ENCODE measurements at regions not wholly inside any gene's neighbourhood (a gene's known extent, or its start where the extent isn't known, plus 50 kb on each side); places are given as distances from the start of the nearest gene placed in this dataset.

GRCh38 chr3:45321607-45322391 is 66.6 kb upstream of the LARS2 start:
- Histone ChIP-seq H3K27ac (ENCODE audit: insufficient read depth, low read depth, low read length) (no peak overlapping the region), H2AFZ (ENCODE audit: low read depth, low read length) (no peak overlapping the region), H3K27me3 (ENCODE audit: control insufficient read depth in 2 of 2, insufficient read depth in 2 of 2, low read length in 2 of 2) (peaks cover 1 to 6% of the 10 kb centered on the region in 2 experiments), H3K9ac (replicated peaks; ENCODE audit: extremely low read depth, insufficient read depth, low read length) (no peak overlapping the region), H3K9me3 (replicated peaks; ENCODE audit: control insufficient read depth, insufficient read depth, low read length) (no peaks in the 10 kb centered on the region), H3K79me2 (ENCODE audit: control insufficient read depth, insufficient read depth, low read length) (no peaks in the 10 kb centered on the region), H3K36me3 (ENCODE audit: control insufficient read depth in 2 of 2, extremely low read depth in 1 of 2, insufficient read depth in 2 of 2, low read length in 2 of 2) (no peaks in the 10 kb centered on the region), H3K4me1 (ENCODE audit: control insufficient read depth, extremely low read depth, insufficient read depth, low read length) (no peaks in the 10 kb centered on the region), H3K4me3 (replicated peaks in 1 of 3; ENCODE audit: insufficient read depth in 1 of 3, low read depth in 1 of 3, low read length in 3 of 3) (no peak overlapping the region), H4K20me1 (replicated peaks; ENCODE audit: control insufficient read depth, extremely low read depth, insufficient read depth, low read length) (no peaks in the 10 kb centered on the region), H3K4me2 (ENCODE audit: insufficient read depth, low read length) (no peak overlapping the region), H3K9me1 (replicated peaks; ENCODE audit: control insufficient read depth, extremely low read depth, insufficient read depth, low read length) (no peaks in the 10 kb centered on the region)
- CTCF ChIA-PET: no interaction called here
- FAIRE-seq: no peak
- DNase-seq (ENCODE audit: low read depth, low spot score): no peak
- BruUV-seq (replicated peaks): no TSS peak
- TF ChIP-seq JUN (IDR thresholded peaks at IDR 0.05; ENCODE audit: borderline replicate concordance, insufficient read depth, insufficient read length, low read depth): no peak
- no peak for TF ChIP-seq CTCF (IDR thresholded peaks at IDR 0.05; ENCODE audit: extremely low read depth in 1 of 2, insufficient read depth in 1 of 2, low read depth in 1 of 2, low read length in 2 of 2)
- no peak for TF ChIP-seq POLR2A (IDR thresholded peaks at IDR 0.05; ENCODE audit: low read depth, low read length)
- TF ChIP-seq GATA2 (IDR thresholded peaks at IDR 0.05; ENCODE audit: insufficient read depth, insufficient read length, low read depth, low read length): no peak
- TF ChIP-seq MAX (IDR thresholded peaks at IDR 0.05; ENCODE audit: insufficient read depth, insufficient read length): no peak
- TF ChIP-seq POLR2AphosphoS5 (IDR thresholded peaks at IDR 0.05; ENCODE audit: insufficient read depth, low read depth, low read length): no peak
- no peak for TF ChIP-seq EZH2 (IDR thresholded peaks at IDR 0.05; ENCODE audit: borderline replicate concordance, low read depth, low read length, severe bottlenecking)
- no peak for TF ChIP-seq MYC (IDR thresholded peaks at IDR 0.05; ENCODE audit: low read depth, low read length)
- TF ChIP-seq FOS (IDR thresholded peaks at IDR 0.05; ENCODE audit: borderline replicate concordance, insufficient read depth, low read length): no peak
- dilution Hi-C loops (cut with MboI; ENCODE audit: extremely low pct_ligation_motif_present, low sequenced_read_pairs): no loop called here
- POLR2A ChIA-PET: no interaction called here
- intact Hi-C loops (cut with micrococcal nuclease): no loop called here
